WTC11 (cell line): ENCODE measurements at regions not wholly inside any gene's neighbourhood (a gene's known extent, or its start where the extent isn't known, plus 50 kb on each side); places are given as distances from the start of the nearest gene placed in this dataset.

Experiments used
- ATAC-seq: fragments of 200-7000 bp; cut with Tn5 transposase; 2 replicates; pipeline ENCODE4 v1.10.0; 2021; ENCODE audit warnings: mild to moderate bottlenecking, moderate library complexity
- CTCF ChIA-PET: fragments of 300-600 bp; sonication (Branson Sonifier 250); formaldehyde crosslinking; loops from one replicate; lab custom pipeline; 2021; ENCODE audit warnings: antibody characterized with exemption; lab: Charles Lee
- POLR2A ChIA-PET: fragments of 350-600 bp; sonication (Branson Sonifier 250); formaldehyde crosslinking; loops from one replicate; lab custom pipeline; 2021; ENCODE audit warnings: antibody characterized with exemption; lab: Charles Lee
- DNase-seq: peaks from one replicate; pipeline ENCODE4 v3.0.0; 2021; ENCODE audit warnings: low spot score
- H3K27ac Mint-ChIP-seq: 2 replicates; pipeline ENCODE4 v1.8.0; 2021; ENCODE audit warnings: mixed read lengths
- H3K27me3 Mint-ChIP-seq: 2 replicates; pipeline ENCODE4 v1.8.0; 2021; ENCODE audit warnings: low read depth, mild to moderate bottlenecking, moderate library complexity, mixed read lengths
- H3K36me3 Mint-ChIP-seq: 2 replicates; pipeline ENCODE4 v1.8.0; 2021; ENCODE audit warnings: mixed read lengths
- H3K4me1 Mint-ChIP-seq: 2 replicates; pipeline ENCODE4 v1.8.0; 2022; ENCODE audit warnings: mixed read lengths
- H3K4me3 Mint-ChIP-seq: 2 replicates; pipeline ENCODE4 v1.8.0; 2021; ENCODE audit warnings: mild to moderate bottlenecking, moderate library complexity, mixed read lengths
- H3K9me3 Mint-ChIP-seq: 2 replicates; pipeline ENCODE4 v1.8.0; 2021; ENCODE audit warnings: mixed read lengths
- ATF1 ChIP-seq: sonication (generic); formaldehyde crosslinking; IDR thresholded peaks from 2 replicates; pipeline ENCODE4 v1.8.1; 2023; ENCODE audit warnings: mild to moderate bottlenecking, moderate library complexity, missing genetic modification reagents
- CREB1 ChIP-seq: sonication (generic); formaldehyde crosslinking; IDR thresholded peaks from 2 replicates; pipeline ENCODE4 v1.8.0; 2023; ENCODE audit warnings: mild to moderate bottlenecking, missing genetic modification reagents
- ESRRA ChIP-seq: sonication (generic); formaldehyde crosslinking; IDR thresholded peaks from 2 replicates; pipeline ENCODE4 v1.8.1; 2022; ENCODE audit warnings: mild to moderate bottlenecking, missing genetic modification reagents, borderline replicate concordance
- GRHL2 ChIP-seq: fragments of 250-450 bp; sonication (Bioruptor Pico); IDR thresholded peaks from 2 replicates; pipeline ENCODE4 v1.8.0; 2022; ENCODE audit warnings: mild to moderate bottlenecking, moderate library complexity; ENCODE audit not compliant: insufficient replicate concordance, severe bottlenecking
- HMGA2 ChIP-seq: fragments of 250-450 bp; sonication (Bioruptor Pico); IDR thresholded peaks from 2 replicates; pipeline ENCODE4 v1.4.0; 2021; ENCODE audit warnings: mild to moderate bottlenecking, moderate library complexity
- IRF2 ChIP-seq: sonication (generic); formaldehyde crosslinking; IDR thresholded peaks from 2 replicates; pipeline ENCODE4 v1.8.0; 2022; ENCODE audit warnings: low read depth, missing genetic modification reagents, borderline replicate concordance
- NFYB ChIP-seq: sonication (generic); formaldehyde crosslinking; conservative IDR thresholded peaks from 2 replicates; pipeline ENCODE4 v1.8.0; 2022; ENCODE audit warnings: low read depth, missing genetic modification reagents
- NR2C2 ChIP-seq: sonication (generic); formaldehyde crosslinking; IDR thresholded peaks from 2 replicates; pipeline ENCODE4 v1.8.0; 2022; ENCODE audit warnings: mild to moderate bottlenecking, missing genetic modification reagents
- NR3C1 ChIP-seq: sonication (generic); formaldehyde crosslinking; conservative IDR thresholded peaks from 2 replicates; pipeline ENCODE4 v1.8.1; 2023; ENCODE audit warnings: low read depth, mild to moderate bottlenecking, missing genetic modification reagents
- OVOL2 ChIP-seq: fragments of 250-450 bp; sonication (Bioruptor Pico); IDR thresholded peaks from 2 replicates; pipeline ENCODE4 v1.9.0; 2021; ENCODE audit warnings: mild to moderate bottlenecking, borderline replicate concordance
- SMAD4 ChIP-seq: sonication (generic); formaldehyde crosslinking; IDR thresholded peaks from 2 replicates; pipeline ENCODE4 v1.8.0; 2022; ENCODE audit warnings: mild to moderate bottlenecking, missing genetic modification reagents
- ZNF263 ChIP-seq: sonication (generic); formaldehyde crosslinking; IDR thresholded peaks from 2 replicates; pipeline ENCODE4 v1.8.1; 2022; ENCODE audit warnings: low read depth, mild to moderate bottlenecking, moderate library complexity, missing genetic modification reagents
- ZNF671 ChIP-seq: fragments of 250-450 bp; sonication (Bioruptor Pico); IDR thresholded peaks from 2 replicates; pipeline ENCODE4 v1.8.0; 2021; ENCODE audit warnings: mild to moderate bottlenecking
- TF ChIP-seq, protein P1 (sequence below): sonication (generic); formaldehyde crosslinking; IDR thresholded peaks from 2 replicates; pipeline ENCODE4 v1.8.1; 2023; ENCODE audit warnings: mild to moderate bottlenecking, missing genetic modification reagents, moderate library complexity
- TF ChIP-seq, protein P2 (sequence below): fragments of 250-450 bp; sonication (Bioruptor Pico); IDR thresholded peaks from 2 replicates; pipeline ENCODE4 v1.8.0; 2021; ENCODE audit warnings: mild to moderate bottlenecking
- TF ChIP-seq, protein P3 (sequence below): sonication (generic); formaldehyde crosslinking; IDR thresholded peaks from 2 replicates; pipeline ENCODE4 v1.8.0; 2022; ENCODE audit warnings: mild to moderate bottlenecking, missing genetic modification reagents
- TF ChIP-seq, protein P4 (sequence below): sonication (generic); formaldehyde crosslinking; IDR thresholded peaks from 2 replicates; pipeline ENCODE4 v1.8.1; 2023; ENCODE audit warnings: mild to moderate bottlenecking, moderate library complexity, missing genetic modification reagents
- TF ChIP-seq, protein P5 (sequence below): sonication (generic); formaldehyde crosslinking; IDR thresholded peaks from 2 replicates; pipeline ENCODE4 v1.8.0; 2023; ENCODE audit warnings: mild to moderate bottlenecking, missing genetic modification reagents
- TF ChIP-seq, protein P6 (sequence below): fragments of 250-450 bp; sonication (Bioruptor Pico); IDR thresholded peaks from 2 replicates; pipeline ENCODE4 v1.9.0; 2021; ENCODE audit warnings: mild to moderate bottlenecking, borderline replicate concordance
- TF ChIP-seq, protein P7 (sequence below): sonication (generic); formaldehyde crosslinking; IDR thresholded peaks from 2 replicates; pipeline ENCODE4 v1.8.1; 2023; ENCODE audit warnings: mild to moderate bottlenecking, missing genetic modification reagents, moderate library complexity

DNA sequence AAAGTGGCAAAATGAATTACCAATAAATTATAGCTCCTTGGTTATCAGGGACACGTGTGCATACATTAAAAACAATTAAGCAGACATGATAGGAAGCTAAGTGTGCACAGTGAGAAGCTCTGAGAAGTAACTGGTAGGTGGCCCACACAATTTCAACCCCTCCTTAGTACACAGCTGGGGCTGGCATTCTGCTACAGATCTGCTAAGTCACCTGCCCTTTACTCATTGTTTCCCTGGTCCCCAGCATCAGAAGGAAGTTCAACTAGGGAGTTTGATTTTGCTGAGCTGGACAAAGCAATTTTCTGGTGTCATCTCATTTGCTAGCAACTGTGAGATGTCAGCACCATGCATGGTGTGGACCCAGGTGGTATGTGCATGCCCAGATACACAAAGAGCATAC is 424.1 kb upstream of the NPVF start:
- Mint-ChIP-seq H3K36me3 (no peaks in the 10 kb centered on the region), H3K27me3 (no peaks in the 10 kb centered on the region), H3K4me3 (no peak overlapping the region), H3K9me3 (0 out of 2 replicates have a peak, but pooled peaks cover 3% of the 10 kb centered on the region), H3K27ac (no peak overlapping the region), H3K4me1 (peaks cover 7% of the 10 kb centered on the region; the same call in 1 of the 2 replicates)
- TF ChIP-seq OVOL2 (no peak), HMGA2 (CRISPR knock-in tag) (no peak), NR3C1 (CRISPR knock-in tag) (no peak), ZNF671 (no peak), NR2C2 (CRISPR knock-in tag) (no peak), IRF2 (CRISPR knock-in tag) (no peak), ATF1 (no peak), GRHL2 (CRISPR knock-in tag) (no peak), NFYB (no peak), SMAD4 (CRISPR knock-in tag) (no peak), ZNF263 (CRISPR knock-in tag) (no peak), ESRRA (CRISPR knock-in tag) (no peak), CREB1 (CRISPR knock-in tag) (no peak)
- TF ChIP-seq, protein P1, sequence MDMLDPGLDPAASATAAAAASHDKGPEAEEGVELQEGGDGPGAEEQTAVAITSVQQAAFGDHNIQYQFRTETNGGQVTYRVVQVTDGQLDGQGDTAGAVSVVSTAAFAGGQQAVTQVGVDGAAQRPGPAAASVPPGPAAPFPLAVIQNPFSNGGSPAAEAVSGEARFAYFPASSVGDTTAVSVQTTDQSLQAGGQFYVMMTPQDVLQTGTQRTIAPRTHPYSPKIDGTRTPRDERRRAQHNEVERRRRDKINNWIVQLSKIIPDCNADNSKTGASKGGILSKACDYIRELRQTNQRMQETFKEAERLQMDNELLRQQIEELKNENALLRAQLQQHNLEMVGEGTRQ (CRISPR knock-in tag), result no peak
- TF ChIP-seq, protein P2, sequence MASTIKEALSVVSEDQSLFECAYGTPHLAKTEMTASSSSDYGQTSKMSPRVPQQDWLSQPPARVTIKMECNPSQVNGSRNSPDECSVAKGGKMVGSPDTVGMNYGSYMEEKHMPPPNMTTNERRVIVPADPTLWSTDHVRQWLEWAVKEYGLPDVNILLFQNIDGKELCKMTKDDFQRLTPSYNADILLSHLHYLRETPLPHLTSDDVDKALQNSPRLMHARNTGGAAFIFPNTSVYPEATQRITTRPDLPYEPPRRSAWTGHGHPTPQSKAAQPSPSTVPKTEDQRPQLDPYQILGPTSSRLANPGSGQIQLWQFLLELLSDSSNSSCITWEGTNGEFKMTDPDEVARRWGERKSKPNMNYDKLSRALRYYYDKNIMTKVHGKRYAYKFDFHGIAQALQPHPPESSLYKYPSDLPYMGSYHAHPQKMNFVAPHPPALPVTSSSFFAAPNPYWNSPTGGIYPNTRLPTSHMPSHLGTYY (CRISPR knock-in tag), result no peak
- TF ChIP-seq, protein P3, sequence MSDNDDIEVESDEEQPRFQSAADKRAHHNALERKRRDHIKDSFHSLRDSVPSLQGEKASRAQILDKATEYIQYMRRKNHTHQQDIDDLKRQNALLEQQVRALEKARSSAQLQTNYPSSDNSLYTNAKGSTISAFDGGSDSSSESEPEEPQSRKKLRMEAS (CRISPR knock-in tag), result no peak
- TF ChIP-seq, protein P4, sequence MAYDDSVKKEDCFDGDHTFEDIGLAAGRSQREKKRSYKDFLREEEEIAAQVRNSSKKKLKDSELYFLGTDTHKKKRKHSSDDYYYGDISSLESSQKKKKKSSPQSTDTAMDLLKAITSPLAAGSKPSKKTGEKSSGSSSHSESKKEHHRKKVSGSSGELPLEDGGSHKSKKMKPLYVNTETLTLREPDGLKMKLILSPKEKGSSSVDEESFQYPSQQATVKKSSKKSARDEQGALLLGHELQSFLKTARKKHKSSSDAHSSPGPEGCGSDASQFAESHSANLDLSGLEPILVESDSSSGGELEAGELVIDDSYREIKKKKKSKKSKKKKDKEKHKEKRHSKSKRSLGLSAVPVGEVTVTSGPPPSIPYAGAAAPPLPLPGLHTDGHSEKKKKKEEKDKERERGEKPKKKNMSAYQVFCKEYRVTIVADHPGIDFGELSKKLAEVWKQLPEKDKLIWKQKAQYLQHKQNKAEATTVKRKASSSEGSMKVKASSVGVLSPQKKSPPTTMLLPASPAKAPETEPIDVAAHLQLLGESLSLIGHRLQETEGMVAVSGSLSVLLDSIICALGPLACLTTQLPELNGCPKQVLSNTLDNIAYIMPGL (CRISPR knock-in tag), result no peak
- TF ChIP-seq, protein P5, sequence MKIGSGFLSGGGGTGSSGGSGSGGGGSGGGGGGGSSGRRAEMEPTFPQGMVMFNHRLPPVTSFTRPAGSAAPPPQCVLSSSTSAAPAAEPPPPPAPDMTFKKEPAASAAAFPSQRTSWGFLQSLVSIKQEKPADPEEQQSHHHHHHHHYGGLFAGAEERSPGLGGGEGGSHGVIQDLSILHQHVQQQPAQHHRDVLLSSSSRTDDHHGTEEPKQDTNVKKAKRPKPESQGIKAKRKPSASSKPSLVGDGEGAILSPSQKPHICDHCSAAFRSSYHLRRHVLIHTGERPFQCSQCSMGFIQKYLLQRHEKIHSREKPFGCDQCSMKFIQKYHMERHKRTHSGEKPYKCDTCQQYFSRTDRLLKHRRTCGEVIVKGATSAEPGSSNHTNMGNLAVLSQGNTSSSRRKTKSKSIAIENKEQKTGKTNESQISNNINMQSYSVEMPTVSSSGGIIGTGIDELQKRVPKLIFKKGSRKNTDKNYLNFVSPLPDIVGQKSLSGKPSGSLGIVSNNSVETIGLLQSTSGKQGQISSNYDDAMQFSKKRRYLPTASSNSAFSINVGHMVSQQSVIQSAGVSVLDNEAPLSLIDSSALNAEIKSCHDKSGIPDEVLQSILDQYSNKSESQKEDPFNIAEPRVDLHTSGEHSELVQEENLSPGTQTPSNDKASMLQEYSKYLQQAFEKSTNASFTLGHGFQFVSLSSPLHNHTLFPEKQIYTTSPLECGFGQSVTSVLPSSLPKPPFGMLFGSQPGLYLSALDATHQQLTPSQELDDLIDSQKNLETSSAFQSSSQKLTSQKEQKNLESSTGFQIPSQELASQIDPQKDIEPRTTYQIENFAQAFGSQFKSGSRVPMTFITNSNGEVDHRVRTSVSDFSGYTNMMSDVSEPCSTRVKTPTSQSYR (CRISPR knock-in tag), result no peak
- TF ChIP-seq, protein P6, sequence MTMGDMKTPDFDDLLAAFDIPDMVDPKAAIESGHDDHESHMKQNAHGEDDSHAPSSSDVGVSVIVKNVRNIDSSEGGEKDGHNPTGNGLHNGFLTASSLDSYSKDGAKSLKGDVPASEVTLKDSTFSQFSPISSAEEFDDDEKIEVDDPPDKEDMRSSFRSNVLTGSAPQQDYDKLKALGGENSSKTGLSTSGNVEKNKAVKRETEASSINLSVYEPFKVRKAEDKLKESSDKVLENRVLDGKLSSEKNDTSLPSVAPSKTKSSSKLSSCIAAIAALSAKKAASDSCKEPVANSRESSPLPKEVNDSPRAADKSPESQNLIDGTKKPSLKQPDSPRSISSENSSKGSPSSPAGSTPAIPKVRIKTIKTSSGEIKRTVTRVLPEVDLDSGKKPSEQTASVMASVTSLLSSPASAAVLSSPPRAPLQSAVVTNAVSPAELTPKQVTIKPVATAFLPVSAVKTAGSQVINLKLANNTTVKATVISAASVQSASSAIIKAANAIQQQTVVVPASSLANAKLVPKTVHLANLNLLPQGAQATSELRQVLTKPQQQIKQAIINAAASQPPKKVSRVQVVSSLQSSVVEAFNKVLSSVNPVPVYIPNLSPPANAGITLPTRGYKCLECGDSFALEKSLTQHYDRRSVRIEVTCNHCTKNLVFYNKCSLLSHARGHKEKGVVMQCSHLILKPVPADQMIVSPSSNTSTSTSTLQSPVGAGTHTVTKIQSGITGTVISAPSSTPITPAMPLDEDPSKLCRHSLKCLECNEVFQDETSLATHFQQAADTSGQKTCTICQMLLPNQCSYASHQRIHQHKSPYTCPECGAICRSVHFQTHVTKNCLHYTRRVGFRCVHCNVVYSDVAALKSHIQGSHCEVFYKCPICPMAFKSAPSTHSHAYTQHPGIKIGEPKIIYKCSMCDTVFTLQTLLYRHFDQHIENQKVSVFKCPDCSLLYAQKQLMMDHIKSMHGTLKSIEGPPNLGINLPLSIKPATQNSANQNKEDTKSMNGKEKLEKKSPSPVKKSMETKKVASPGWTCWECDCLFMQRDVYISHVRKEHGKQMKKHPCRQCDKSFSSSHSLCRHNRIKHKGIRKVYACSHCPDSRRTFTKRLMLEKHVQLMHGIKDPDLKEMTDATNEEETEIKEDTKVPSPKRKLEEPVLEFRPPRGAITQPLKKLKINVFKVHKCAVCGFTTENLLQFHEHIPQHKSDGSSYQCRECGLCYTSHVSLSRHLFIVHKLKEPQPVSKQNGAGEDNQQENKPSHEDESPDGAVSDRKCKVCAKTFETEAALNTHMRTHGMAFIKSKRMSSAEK (CRISPR knock-in tag), result no peak
- TF ChIP-seq, protein P7, sequence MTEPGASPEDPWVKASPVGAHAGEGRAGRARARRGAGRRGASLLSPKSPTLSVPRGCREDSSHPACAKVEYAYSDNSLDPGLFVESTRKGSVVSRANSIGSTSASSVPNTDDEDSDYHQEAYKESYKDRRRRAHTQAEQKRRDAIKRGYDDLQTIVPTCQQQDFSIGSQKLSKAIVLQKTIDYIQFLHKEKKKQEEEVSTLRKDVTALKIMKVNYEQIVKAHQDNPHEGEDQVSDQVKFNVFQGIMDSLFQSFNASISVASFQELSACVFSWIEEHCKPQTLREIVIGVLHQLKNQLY (CRISPR knock-in tag), result no peak
- ATAC-seq, result no peak
- DNase-seq, result no peak
- CTCF ChIA-PET, result no interaction called here
- POLR2A ChIA-PET, result no interaction called here
